Astrocyte (in vitro differentiated cells and primary cell): ENCODE measurements at regions not wholly inside any gene's neighbourhood (a gene's known extent, or its start where the extent isn't known, plus 50 kb on each side); places are given as distances from the start of the nearest gene placed in this dataset.

Experiments
- DNase-seq: peaks from one replicate; pipeline ENCODE4 v3.0.0-alpha.2; 2010; ENCODE audit warnings: low read depth
- FAIRE-seq: peaks from 2 replicates; lab custom pipeline; 2011; peaks lifted over from hg19 to GRCh38; lab: Jason Lieb, UNC
- H2AFZ ChIP-seq: 2 replicates; pipeline ENCODE4 v1.6.0; 2012; ENCODE audit warnings: low read depth, low read length, inconsistent platforms
- H3K27ac ChIP-seq: 2 replicates; pipeline ENCODE4 v1.5.1; 2011; ENCODE audit warnings: low read depth, low read length, inconsistent platforms
- H3K27me3 ChIP-seq: 2 replicates; pipeline ENCODE4 v1.6.0; 2011; ENCODE audit warnings: low read length, inconsistent platforms; ENCODE audit not compliant: insufficient read depth
- H3K36me3 ChIP-seq: 2 replicates; pipeline ENCODE4 v1.5.1; 2011; ENCODE audit warnings: low read length, inconsistent platforms; ENCODE audit not compliant: insufficient read depth
- H3K4me1 ChIP-seq: 2 replicates; pipeline ENCODE4 v1.5.1; 2011; ENCODE audit warnings: low read length, inconsistent platforms; ENCODE audit not compliant: insufficient read depth
- H3K4me2 ChIP-seq: 2 replicates; pipeline ENCODE4 v1.6.0; 2012; ENCODE audit warnings: low read length, inconsistent platforms
- H3K4me3 ChIP-seq: 2 replicates; pipeline ENCODE4 v1.5.1; 2011; ENCODE audit warnings: low read depth, mild to moderate bottlenecking, low read length, inconsistent platforms; ENCODE audit not compliant: insufficient read depth
- H3K79me2 ChIP-seq: 2 replicates; pipeline ENCODE4 v1.6.0; 2012; ENCODE audit warnings: mild to moderate bottlenecking, low read length, inconsistent platforms; ENCODE audit not compliant: insufficient read depth
- H3K9ac ChIP-seq: 2 replicates; pipeline ENCODE4 v1.6.0; 2012; ENCODE audit warnings: mild to moderate bottlenecking, low read length, inconsistent platforms
- H3K9me3 ChIP-seq: 2 replicates; pipeline ENCODE4 v1.5.1; 2012; ENCODE audit warnings: low read depth, mild to moderate bottlenecking, low read length, inconsistent platforms; ENCODE audit not compliant: insufficient read depth
- H4K20me1 ChIP-seq: 2 replicates; pipeline ENCODE4 v1.6.0; 2012; ENCODE audit warnings: low read length, inconsistent platforms; ENCODE audit not compliant: insufficient read depth
- H3K27ac Mint-ChIP-seq: one replicate; pipeline ENCODE4 v1.8.0; 2021; ENCODE audit warnings: mild to moderate bottlenecking, mixed read lengths; ENCODE audit not compliant: unreplicated experiment
- H3K27me3 Mint-ChIP-seq: one replicate; pipeline ENCODE4 v1.8.0; 2021; ENCODE audit warnings: low read depth, mixed read lengths; ENCODE audit not compliant: unreplicated experiment
- H3K36me3 Mint-ChIP-seq: one replicate; pipeline ENCODE4 v1.8.0; 2021; ENCODE audit warnings: low read depth, mixed read lengths; ENCODE audit not compliant: unreplicated experiment
- H3K4me1 Mint-ChIP-seq: one replicate; pipeline ENCODE4 v1.8.0; 2021; ENCODE audit warnings: low read depth, mixed read lengths; ENCODE audit not compliant: unreplicated experiment
- H3K4me3 Mint-ChIP-seq: one replicate; pipeline ENCODE4 v1.8.0; 2021; ENCODE audit warnings: mild to moderate bottlenecking, moderate library complexity, mixed read lengths; ENCODE audit not compliant: unreplicated experiment
- H3K9me3 Mint-ChIP-seq: one replicate; pipeline ENCODE4 v1.8.0; 2021; ENCODE audit warnings: mild to moderate bottlenecking, mixed read lengths; ENCODE audit not compliant: unreplicated experiment
- CTCF ChIP-seq: IDR thresholded peaks from 2 replicates; pipeline ENCODE4 v1.5.1; 2011; ENCODE audit warnings: low read depth, mild to moderate bottlenecking, inconsistent platforms, low read length, moderate library complexity; ENCODE audit not compliant: insufficient read depth
- EZH2 ChIP-seq: IDR thresholded peaks from 2 replicates; pipeline ENCODE4 v1.6.1; 2012; ENCODE audit warnings: mild to moderate bottlenecking, low read length, inconsistent platforms; ENCODE audit not compliant: insufficient read depth

- H3K9me3 Mint-ChIP-seq, result no peaks in the 10 kb centered on the region
- no peaks in the 10 kb centered on the region for H3K9me3 ChIP-seq
- H3K36me3 Mint-ChIP-seq, result no peaks in the 10 kb centered on the region
- no peak overlapping the region for H3K4me3 Mint-ChIP-seq
- H3K4me3 ChIP-seq, result no peak overlapping the region
- H3K4me1 ChIP-seq, result peaks cover 7% of the 10 kb centered on the region
- peaks cover 14% of the 10 kb centered on the region for H3K27me3 Mint-ChIP-seq
- H3K9ac ChIP-seq, result no peak overlapping the region
- no peak overlapping the region for H3K4me2 ChIP-seq
- H3K27ac Mint-ChIP-seq, result no peak overlapping the region
- TF ChIP-seq CTCF (no peak), EZH2 (no peak)
- FAIRE-seq, result no peak
- no peaks in the 10 kb centered on the region for H4K20me1 ChIP-seq
- no peaks in the 10 kb centered on the region for H3K36me3 ChIP-seq
- DNase-seq, result no peak
- no peaks in the 10 kb centered on the region for H3K79me2 ChIP-seq
- H3K4me1 Mint-ChIP-seq, result peaks cover 25% of the 10 kb centered on the region
- H3K27ac ChIP-seq, result no peak overlapping the region
- H3K27me3 ChIP-seq, result peaks cover 37% of the 10 kb centered on the region
- no peak overlapping the region for H2AFZ ChIP-seq
These were observed 146.0 kb upstream of the SPACA1 start for GRCh38 chr6:87901613-87902012.

DNA sequence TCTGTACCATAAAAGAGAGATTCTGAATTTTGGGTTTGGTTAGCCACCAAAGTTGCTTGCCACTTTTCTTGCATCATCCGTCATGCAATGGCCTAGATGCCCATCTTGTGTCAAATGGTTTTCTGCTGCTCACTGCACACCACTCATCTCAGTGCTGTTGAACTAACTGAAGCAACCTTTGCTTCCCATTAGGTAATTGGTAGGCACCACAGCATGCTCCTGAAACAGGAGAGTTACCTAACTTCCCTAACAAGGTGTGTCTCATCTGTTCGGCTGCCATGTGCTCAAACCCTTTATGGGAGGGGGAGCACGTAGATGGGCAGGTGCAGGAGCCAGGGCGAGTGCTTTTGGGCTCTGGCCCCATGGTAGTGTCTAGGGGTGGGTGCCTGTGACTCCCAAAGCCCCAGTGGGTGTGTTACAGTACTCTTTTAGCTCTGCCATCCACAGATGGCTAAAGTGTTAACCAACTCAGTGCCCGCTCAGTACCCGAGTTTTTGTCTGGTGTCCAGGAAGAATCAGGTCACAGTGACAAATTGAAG, 147.4 kb upstream of the SPACA1 start:
- Mint-ChIP-seq H3K9me3 (no peaks in the 10 kb centered on the region), H3K36me3 (no peaks in the 10 kb centered on the region)
- no peaks in the 10 kb centered on the region for H3K79me2 ChIP-seq

More for the DNA sequence above, 147.4 kb upstream of the SPACA1 start:
- Histone ChIP-seq H3K4me2 (no peak overlapping the region), H3K36me3 (no peaks in the 10 kb centered on the region), H3K27ac (no peak overlapping the region), H2AFZ (no peak overlapping the region), H3K9me3 (no peaks in the 10 kb centered on the region), H3K4me3 (no peak overlapping the region), H3K9ac (no peak overlapping the region), H4K20me1 (no peaks in the 10 kb centered on the region), H3K4me1 (peaks cover 3% of the 10 kb centered on the region), H3K27me3 (peaks cover 30% of the 10 kb centered on the region)
- Mint-ChIP-seq H3K4me3 (no peak overlapping the region), H3K27ac (no peak overlapping the region), H3K27me3 (peaks cover 14% of the 10 kb centered on the region), H3K4me1 (peaks cover 14% of the 10 kb centered on the region)
- FAIRE-seq (no peak), DNase-seq (no peak)
- TF ChIP-seq EZH2 (no peak), CTCF (no peak)
